ENCODE measurements at regions not wholly inside any gene's neighbourhood (a gene's known extent, or its start where the extent isn't known, plus 50 kb on each side); places are given as distances from the start of the nearest gene placed in this dataset.
A peak's percentile ranks its signal among the peaks of the same experiment; 100 is the strongest.
"Not testable (repeated sequence)": the region's sequence is repeated elsewhere in the genome, so short reads cannot be mapped to it uniquely, and the experiment has no call there.

- peak; percentile 20 for DNase-seq
These were observed 102.4 kb upstream of the KLF6 start for GRCh38 chr10:3887404-3887803.

- DNase-seq = no peak
These were observed 101.7 kb upstream of the KLF6 start for GRCh38 chr10:3886641-3887251.

- DNase-seq = no peak
These were observed 101.2 kb upstream of the KLF6 start for GRCh38 chr10:3886191-3886590.

GRCh38 chr10:3882855-3883254 lies 97.8 kb upstream of the KLF6 start:
- no peak for DNase-seq

- DNase-seq = no peak
These were observed 96.6 kb upstream of the KLF6 start for GRCh38 chr10:3881622-3882021.

- DNase-seq = no peak
These were observed 94.1 kb upstream of the KLF6 start for GRCh38 chr10:3879073-3879472.

GRCh38 chr10:3877211-3878000 lies 92.4 kb upstream of the KLF6 start:
- DNase-seq = no peak

GRCh38 chr10:3876350-3876962 lies 91.4 kb upstream of the KLF6 start:
- no peak for DNase-seq

- DNase-seq = no peak
These were observed 90.8 kb upstream of the KLF6 start for GRCh38 chr10:3875842-3876235.

GRCh38 chr10:3874990-3875841 lies 90.2 kb upstream of the KLF6 start:
- DNase-seq = peak; percentile 41

GRCh38 chr10:3874610-3874989 lies 89.6 kb upstream of the KLF6 start:
- DNase-seq = not testable (repeated sequence)

- no peak for DNase-seq
These were observed 88.9 kb upstream of the KLF6 start for GRCh38 chr10:3873728-3874461.

GRCh38 chr10:3872712-3873329 lies 87.8 kb upstream of the KLF6 start:
- DNase-seq = no peak

GRCh38 chr10:3871424-3871996 lies 86.5 kb upstream of the KLF6 start:
- no peak for DNase-seq

- no peak for DNase-seq
These were observed 84.0 kb upstream of the KLF6 start for GRCh38 chr10:3869036-3869435.

- no peak for DNase-seq
These were observed 83.3 kb upstream of the KLF6 start for GRCh38 chr10:3868271-3868664.

GRCh38 chr10:3867454-3868270 lies 82.7 kb upstream of the KLF6 start:
- no peak for DNase-seq

- DNase-seq = no peak
These were observed 81.3 kb upstream of the KLF6 start for GRCh38 chr10:3866332-3866731.

GRCh38 chr10:3865565-3865964 lies 80.6 kb upstream of the KLF6 start:
- no peak for DNase-seq

- DNase-seq = no peak
These were observed 76.8 kb upstream of the KLF6 start for GRCh38 chr10:3861795-3862194.
